DMS114 treated with DMSO at 0.1 percent for 48 hours (cell line): ENCODE measurements at regions not wholly inside any gene's neighbourhood (a gene's known extent, or its start where the extent isn't known, plus 50 kb on each side); places are given as distances from the start of the nearest gene placed in this dataset.

Experiments used
- DNase-seq: peaks from one replicate; lab custom pipeline; 2025; ENCODE audit not compliant: unreplicated experiment; lab: John Stamatoyannopoulos, UW

DNA sequence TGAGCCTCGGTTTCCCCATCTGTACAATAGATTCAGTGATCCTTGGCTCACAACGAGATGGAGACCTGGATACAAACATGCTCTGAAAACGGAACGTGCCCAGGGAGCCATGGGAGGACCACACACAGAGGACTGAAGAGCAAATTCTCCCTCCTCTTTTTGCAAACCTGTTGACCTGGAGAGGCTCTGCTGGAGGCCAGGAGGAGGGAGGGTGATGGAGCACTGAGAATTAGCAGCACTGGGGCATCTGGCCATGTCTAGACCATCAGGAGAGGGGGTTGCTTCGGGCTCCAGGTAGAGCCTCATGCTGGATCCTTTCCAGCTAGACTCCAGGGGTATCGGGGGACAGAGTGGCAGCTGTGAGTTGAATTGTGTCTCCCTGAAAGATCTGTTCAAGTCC lies 97.4 kb upstream of the GPR26 start:
- no peak for DNase-seq

DNA sequence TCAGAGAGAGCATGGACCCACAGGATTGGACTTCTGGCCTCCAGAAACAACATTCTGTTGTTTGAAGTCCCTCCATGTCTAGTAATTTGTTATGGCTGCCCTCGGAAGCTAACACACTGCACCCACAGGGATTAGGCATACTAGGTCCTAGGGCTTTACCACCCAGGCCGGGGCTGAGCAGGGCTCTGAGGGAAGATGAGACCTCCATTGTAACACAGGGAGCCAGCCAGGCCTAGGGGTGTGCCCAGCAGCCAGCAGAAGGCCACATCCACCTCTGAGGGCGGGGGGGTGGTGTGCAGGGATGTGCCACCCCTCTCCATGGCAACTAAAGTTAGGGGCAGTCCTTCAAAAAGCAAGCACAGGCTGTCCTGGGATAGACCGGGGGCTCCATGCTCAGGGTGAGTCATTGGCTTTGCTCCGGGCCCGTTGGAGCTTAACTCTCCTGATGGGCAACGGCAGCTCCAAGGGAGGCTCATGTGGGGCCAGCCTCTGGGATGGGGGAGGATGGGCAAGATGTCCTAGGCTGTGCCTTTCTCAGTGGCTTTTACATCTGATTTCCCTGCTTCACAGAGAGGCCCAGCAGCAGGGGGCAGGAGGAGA lies 96.6 kb upstream of the GPR26 start:
- no peak for DNase-seq

GRCh38 chr10:123570051-123570897 lies 95.9 kb upstream of the GPR26 start:
- DNase-seq, result no peak

GRCh38 chr10:123570898-123571515 lies 95.1 kb upstream of the GPR26 start:
- no peak for DNase-seq

DNA sequence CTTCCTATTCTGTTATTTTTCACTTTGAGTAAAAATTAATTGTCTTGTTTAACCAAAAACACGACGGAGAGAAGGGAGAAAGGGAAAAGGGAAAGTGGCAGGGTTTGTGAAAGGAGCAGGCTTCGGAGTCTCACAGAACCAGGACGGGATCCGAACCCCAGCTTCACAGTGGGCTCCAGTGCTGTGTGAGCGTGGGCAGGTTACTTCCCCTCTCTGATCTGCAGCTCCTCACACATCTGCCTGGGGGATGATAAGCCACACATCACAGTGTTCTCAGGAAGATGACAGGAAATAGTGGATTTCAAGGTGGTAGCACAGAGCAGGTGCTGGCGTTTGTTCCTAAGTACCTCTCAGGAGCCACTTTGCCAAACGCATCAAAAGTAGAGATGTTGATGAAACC lies 94.2 kb upstream of the GPR26 start:
- no peak for DNase-seq

GRCh38 chr10:123573236-123574108 lies 92.7 kb upstream of the GPR26 start:
- DNase-seq, result peak; percentile 1

DNA sequence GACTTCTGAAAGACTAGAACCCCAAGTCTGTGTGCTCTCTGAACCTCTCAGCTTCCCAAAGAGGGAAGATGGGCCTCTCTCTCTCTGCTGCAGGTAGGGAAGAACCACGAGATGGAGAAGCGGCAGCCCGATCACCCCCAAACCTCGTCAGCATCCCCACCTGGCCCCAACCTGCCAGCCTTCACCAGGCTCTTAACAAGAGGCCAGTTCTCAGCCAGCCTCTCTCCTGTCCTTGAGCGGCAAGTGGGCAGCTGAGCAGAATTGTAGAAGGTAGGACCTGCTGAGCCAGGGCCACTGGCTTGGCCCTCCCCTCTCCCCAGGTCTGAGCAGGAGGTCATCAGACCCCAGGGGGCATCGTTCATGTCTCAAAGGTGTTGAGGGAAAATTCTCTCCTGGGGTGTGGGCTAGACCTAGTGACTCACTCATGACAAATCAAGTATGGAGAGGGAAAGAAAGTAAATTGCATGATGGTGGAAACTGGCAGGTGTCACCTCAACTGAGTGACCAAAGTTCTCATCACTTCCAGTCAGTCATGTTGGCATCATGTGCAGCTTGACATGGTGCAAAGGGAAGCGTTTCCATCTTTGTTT lies 92.0 kb upstream of the GPR26 start:
- DNase-seq, result no peak

GRCh38 chr10:123575105-123575504 lies 91.0 kb upstream of the GPR26 start:
- no peak for DNase-seq

GRCh38 chr10:123576706-123577105 lies 89.4 kb upstream of the GPR26 start:
- DNase-seq, result no peak

DNA sequence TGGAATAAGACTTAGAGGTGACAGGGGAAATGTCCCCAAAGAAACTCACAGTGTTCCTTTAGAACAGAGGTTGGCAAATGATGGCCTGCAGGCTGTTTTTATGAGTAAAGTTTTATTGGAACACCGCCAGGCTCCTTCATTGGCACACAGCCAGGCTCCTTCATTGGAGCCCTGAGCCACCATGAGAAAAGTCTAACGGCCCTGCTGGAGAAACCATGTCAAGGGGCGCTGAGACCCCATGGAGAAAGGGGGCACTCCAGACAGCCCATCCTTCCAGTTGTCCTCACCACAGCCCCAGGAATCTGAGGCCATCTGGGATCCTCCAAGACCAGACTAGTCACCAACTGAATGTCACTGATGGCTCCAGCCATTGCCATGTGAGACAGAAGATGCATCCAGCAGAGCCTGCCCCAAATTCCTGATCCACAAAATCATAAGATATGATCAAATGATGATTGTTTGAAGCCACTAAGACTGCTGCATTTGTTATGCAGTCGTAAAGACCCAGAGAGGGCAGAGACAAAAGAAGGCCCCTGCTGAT lies 88.2 kb upstream of the GPR26 start:
- no peak for DNase-seq

- DNase-seq, result no peak
Observed at GRCh38 chr10:123578721-123579120, 87.4 kb upstream of the GPR26 start.

DNA sequence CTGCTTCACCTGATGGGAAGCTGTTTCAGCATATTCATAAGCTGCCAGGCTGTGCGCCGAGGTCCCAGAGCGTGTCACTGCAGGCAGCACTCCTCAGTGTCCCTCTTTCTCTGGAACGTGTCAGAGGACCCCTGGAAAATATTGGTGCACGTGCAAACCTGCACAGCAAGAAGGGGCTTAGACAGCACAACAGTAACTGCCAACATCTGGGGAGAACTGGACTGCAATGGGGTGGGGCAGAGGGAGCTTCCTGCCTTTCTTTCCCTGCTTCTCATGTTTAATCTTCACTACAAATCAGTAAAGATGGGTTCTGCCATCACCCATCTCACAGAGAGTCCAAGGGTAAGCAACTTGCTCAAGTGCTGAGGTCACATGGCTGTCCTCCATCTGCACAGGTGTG lies 86.5 kb upstream of the GPR26 start:
- no peak for DNase-seq

- no peak for DNase-seq
Observed at GRCh38 chr10:123580426-123580825, 85.7 kb upstream of the GPR26 start.

- no peak for DNase-seq
Observed at GRCh38 chr10:123581656-123582055, 84.5 kb upstream of the GPR26 start.

DNA sequence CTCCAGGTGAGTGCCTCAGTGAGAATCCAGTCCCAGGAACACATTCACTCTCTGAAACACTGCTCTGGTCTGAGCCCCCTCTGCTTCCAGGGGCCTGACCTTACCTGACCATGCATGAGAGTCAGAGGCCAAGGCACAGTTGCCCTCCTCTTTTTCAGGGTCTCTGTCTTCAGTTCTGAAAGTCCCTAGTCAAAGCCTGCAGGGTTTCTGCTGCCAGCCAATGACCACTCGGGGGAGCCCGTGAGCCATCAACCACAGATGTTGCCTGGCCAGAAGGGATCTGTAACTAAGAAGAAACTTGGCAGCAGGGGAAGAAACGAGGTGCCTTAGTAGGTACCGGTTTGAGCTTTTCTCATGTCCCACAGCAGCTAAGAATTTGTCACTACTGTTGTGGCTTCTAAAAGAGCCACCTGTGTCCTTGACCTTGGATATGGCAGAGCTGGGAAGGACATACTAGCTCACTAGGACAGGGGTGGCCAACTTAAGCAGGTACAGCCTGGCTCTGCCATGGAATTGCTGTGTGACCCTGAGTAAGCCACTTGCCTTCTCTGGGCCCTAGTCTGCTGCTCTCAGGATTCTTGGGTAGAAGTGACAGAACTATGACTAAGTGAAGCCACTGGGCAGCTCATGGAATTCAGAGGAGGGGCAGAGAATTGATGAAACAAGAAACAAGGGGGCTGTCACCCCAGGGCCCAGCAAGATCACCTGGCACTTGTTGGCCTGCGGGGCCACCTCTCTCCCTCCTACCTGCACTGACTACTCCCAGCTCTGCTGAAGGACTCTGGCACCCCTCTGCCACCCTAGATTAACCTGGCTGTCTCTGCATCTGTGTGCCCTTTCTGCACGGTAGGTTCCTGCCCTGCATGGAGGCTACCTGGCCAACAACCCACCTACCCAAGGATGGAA lies 83.8 kb upstream of the GPR26 start:
- DNase-seq, result peak; percentile 80

- peak; percentile 40 for DNase-seq
Observed at GRCh38 chr10:123583639-123584418, 82.3 kb upstream of the GPR26 start.

- DNase-seq, result no peak
Observed at GRCh38 chr10:123584419-123584775, 81.8 kb upstream of the GPR26 start.

GRCh38 chr10:123585477-123586445 lies 80.4 kb upstream of the GPR26 start:
- DNase-seq, result no peak
